Colonic mucosa (tissue), 4 donors: ENCODE measurements at regions not wholly inside any gene's neighbourhood (a gene's known extent, or its start where the extent isn't known, plus 50 kb on each side); places are given as distances from the start of the nearest gene placed in this dataset.

Experiments
- DNase-seq: peaks from one replicate; pipeline ENCODE4 v3.0.0-alpha.2; 2020
- H3K27ac ChIP-seq: fragments of 200-600 bp; one replicate; pipeline ENCODE4 v1.8.0; 2021
- H3K27me3 ChIP-seq: fragments of 200-600 bp; one replicate; pipeline ENCODE4 v1.8.0; 2021
- H3K36me3 ChIP-seq: fragments of 200-600 bp; one replicate; pipeline ENCODE4 v1.8.0; 2021
- H3K4me1 ChIP-seq: fragments of 200-600 bp; one replicate; pipeline ENCODE4 v1.8.0; 2021; ENCODE audit warnings: mild to moderate bottlenecking
- H3K4me3 ChIP-seq: fragments of 200-600 bp; one replicate; pipeline ENCODE4 v1.8.0; 2021
- H3K9ac ChIP-seq, 2 donors: one replicate each; pipeline ENCODE4 v1.7.0; 2013; ENCODE audit warnings: control low read depth in 2 of 2, low read depth in 2 of 2, low read length in 2 of 2
- H3K9me3 ChIP-seq: fragments of 200-600 bp; one replicate; pipeline ENCODE4 v1.8.0; 2021
- intact Hi-C: fragments of 100-400 bp; cut with DNase I; formaldehyde crosslinking; loops from one replicate; pipeline ENCODE4 v1.14.1; 2022
- TF ChIP-seq, protein P1 (sequence below): fragments of 200-600 bp; IDR thresholded peaks from one replicate; pipeline ENCODE4 v1.8.0; 2022; ENCODE audit warnings: antibody characterized with exemption, mild to moderate bottlenecking
- donor health status: healthy.
- donor health status: DM: no; HTN: no; CAD: no.
- donor health status: DM: no; HTN: no; CAD: no.

- no peak for DNase-seq
- H3K27me3 ChIP-seq = no peaks in the 10 kb centered on the region
- no peaks in the 10 kb centered on the region for H3K9me3 ChIP-seq
- TF ChIP-seq, protein P1, sequence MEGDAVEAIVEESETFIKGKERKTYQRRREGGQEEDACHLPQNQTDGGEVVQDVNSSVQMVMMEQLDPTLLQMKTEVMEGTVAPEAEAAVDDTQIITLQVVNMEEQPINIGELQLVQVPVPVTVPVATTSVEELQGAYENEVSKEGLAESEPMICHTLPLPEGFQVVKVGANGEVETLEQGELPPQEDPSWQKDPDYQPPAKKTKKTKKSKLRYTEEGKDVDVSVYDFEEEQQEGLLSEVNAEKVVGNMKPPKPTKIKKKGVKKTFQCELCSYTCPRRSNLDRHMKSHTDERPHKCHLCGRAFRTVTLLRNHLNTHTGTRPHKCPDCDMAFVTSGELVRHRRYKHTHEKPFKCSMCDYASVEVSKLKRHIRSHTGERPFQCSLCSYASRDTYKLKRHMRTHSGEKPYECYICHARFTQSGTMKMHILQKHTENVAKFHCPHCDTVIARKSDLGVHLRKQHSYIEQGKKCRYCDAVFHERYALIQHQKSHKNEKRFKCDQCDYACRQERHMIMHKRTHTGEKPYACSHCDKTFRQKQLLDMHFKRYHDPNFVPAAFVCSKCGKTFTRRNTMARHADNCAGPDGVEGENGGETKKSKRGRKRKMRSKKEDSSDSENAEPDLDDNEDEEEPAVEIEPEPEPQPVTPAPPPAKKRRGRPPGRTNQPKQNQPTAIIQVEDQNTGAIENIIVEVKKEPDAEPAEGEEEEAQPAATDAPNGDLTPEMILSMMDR = no peak
- H3K36me3 ChIP-seq = no peaks in the 10 kb centered on the region
- intact Hi-C loops = no loop called here
- H3K4me3 ChIP-seq = no peak overlapping the region
- no peak overlapping the region for H3K9ac ChIP-seq
- H3K4me1 ChIP-seq = no peaks in the 10 kb centered on the region
- H3K27ac ChIP-seq = no peak overlapping the region
These were observed 608.1 kb upstream of the UBE2E2 start for GRCh38 chr3:22594990-22595389.

DNA sequence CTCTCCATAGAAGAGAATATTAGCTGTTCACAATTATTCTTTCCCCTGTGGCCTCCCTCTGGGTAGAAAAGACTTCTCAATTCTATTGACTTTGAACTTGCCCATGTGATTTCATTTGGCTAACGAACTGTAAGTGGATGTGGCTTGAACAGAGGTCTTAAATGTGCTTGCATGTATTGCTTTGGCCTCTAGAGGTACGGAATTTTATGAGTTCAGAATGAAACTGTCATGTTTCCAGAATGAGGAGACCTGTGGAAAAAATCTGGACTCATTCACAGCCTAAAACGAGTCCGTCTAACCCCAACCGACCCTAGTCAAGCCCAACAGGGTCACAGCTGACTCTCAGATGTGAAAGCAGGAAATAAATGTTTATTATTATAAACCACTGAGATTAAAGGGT is 596.7 kb upstream of the UBE2E2 start:
- H3K4me3 ChIP-seq = no peak overlapping the region
- no peak overlapping the region for H3K9ac ChIP-seq
- no peaks in the 10 kb centered on the region for H3K27me3 ChIP-seq
- H3K27ac ChIP-seq = no peak overlapping the region
- DNase-seq = no peak
- H3K4me1 ChIP-seq = no peaks in the 10 kb centered on the region
- TF ChIP-seq, protein P1 = no peak
- no peaks in the 10 kb centered on the region for H3K36me3 ChIP-seq
- no peaks in the 10 kb centered on the region for H3K9me3 ChIP-seq
- intact Hi-C loops = no loop called here

DNA sequence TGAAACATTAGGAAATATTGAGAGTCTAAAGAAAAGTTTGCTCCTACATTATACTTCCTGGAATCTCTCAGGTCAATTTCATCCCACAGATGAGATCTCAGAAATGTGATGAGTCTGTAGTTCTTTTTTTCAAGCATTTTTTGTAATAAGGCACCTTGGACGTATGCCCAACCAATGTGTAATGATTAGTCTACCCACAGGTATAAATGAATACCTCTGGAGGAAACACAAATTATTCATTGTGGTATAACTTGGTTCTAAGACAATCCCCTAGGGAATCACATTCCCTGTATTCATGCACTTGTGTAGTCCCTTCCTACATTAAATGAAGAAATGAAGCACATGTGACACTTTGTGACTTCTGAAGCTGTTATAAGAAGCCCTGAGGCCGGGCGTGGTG is 596.2 kb upstream of the UBE2E2 start:
- TF ChIP-seq, protein P1 = no peak
- no peak for DNase-seq
- Histone ChIP-seq H3K36me3 (no peaks in the 10 kb centered on the region), H3K4me1 (no peaks in the 10 kb centered on the region), H3K4me3 (no peak overlapping the region), H3K27me3 (no peaks in the 10 kb centered on the region), H3K9ac (no peak overlapping the region), H3K27ac (no peak overlapping the region), H3K9me3 (no peaks in the 10 kb centered on the region)
- intact Hi-C loops = no loop called here

DNA sequence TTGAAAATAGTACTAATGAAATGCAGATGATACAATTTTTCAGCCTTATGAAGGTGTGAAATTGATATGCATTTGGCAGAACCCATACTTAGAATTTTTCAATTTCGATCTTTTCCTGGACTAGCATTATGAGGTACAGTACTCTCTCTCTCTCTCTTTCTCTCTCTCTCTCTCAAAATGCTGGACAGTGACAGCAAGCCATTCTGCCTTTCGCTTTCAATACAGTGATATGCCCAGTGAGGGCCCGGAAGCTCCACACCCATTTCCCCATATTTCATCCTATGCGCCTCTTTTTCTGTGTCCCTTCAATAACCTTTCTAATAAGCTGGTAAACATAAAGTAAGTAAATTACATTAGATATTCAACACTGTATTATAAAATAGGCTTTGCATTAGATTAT is 595.0 kb upstream of the UBE2E2 start:
- Histone ChIP-seq H3K9me3 (no peaks in the 10 kb centered on the region), H3K27me3 (no peaks in the 10 kb centered on the region), H3K4me1 (no peaks in the 10 kb centered on the region), H3K4me3 (no peak overlapping the region), H3K9ac (no peak overlapping the region), H3K27ac (no peak overlapping the region), H3K36me3 (no peaks in the 10 kb centered on the region)
- intact Hi-C loops = no loop called here
- TF ChIP-seq, protein P1 = no peak
- no peak for DNase-seq

- H3K36me3 ChIP-seq = no peaks in the 10 kb centered on the region
- no peak overlapping the region for H3K9ac ChIP-seq
- H3K27me3 ChIP-seq = no peaks in the 10 kb centered on the region
- H3K4me3 ChIP-seq = no peak overlapping the region
- no peaks in the 10 kb centered on the region for H3K4me1 ChIP-seq
- H3K9me3 ChIP-seq = no peaks in the 10 kb centered on the region
- no peak for DNase-seq
- no peak overlapping the region for H3K27ac ChIP-seq
- TF ChIP-seq, protein P1 = no peak
- intact Hi-C loops = no loop called here
These were observed 594.4 kb upstream of the UBE2E2 start for GRCh38 chr3:22608721-22609120.

- no peaks in the 10 kb centered on the region for H3K9me3 ChIP-seq
- intact Hi-C loops = no loop called here
- no peak overlapping the region for H3K27ac ChIP-seq
- no peaks in the 10 kb centered on the region for H3K36me3 ChIP-seq
- H3K27me3 ChIP-seq = no peaks in the 10 kb centered on the region
- H3K4me1 ChIP-seq = no peaks in the 10 kb centered on the region
- DNase-seq = no peak
- no peak overlapping the region for H3K9ac ChIP-seq
- TF ChIP-seq, protein P1 = no peak
- no peak overlapping the region for H3K4me3 ChIP-seq
These were observed 594.0 kb upstream of the UBE2E2 start for GRCh38 chr3:22609139-22609538.
